CD4-positive, alpha-beta memory T cell (primary cell): ENCODE measurements at regions not wholly inside any gene's neighbourhood (a gene's known extent, or its start where the extent isn't known, plus 50 kb on each side); places are given as distances from the start of the nearest gene placed in this dataset.
"Not testable (repeated sequence)": the region's sequence is repeated elsewhere in the genome, so short reads cannot be mapped to it uniquely, and the experiment has no call there.

Source experiments
- CTCF ChIA-PET: fragments of 350-600 bp; sonication (Branson Sonifier 250); formaldehyde crosslinking; loops from one replicate; lab custom pipeline; 2021; ENCODE audit warnings: inconsistent platforms; ENCODE audit not compliant: partially characterized antibody; lab: Charles Lee
- POLR2A ChIA-PET: fragments of 350-600 bp; sonication (Branson Sonifier 250); formaldehyde crosslinking; loops from one replicate; lab custom pipeline; 2021; ENCODE audit not compliant: partially characterized antibody; lab: Charles Lee
- DNase-seq, 5 donors: peaks; one replicate each; pipeline versions ENCODE4 v3.0.0 to v3.0.0-alpha.2; 2020 to 2022; ENCODE audit warnings: mixed read lengths in 1 of 5
- H3K27ac ChIP-seq: one replicate; pipeline ENCODE4 v1.7.0; 2013; ENCODE audit warnings: low read depth, low read length
- H3K27me3 ChIP-seq: 2 replicates; pipeline ENCODE4 v1.7.0; 2013; ENCODE audit warnings: mild to moderate bottlenecking, low read length, moderate library complexity; ENCODE audit not compliant: insufficient read depth
- H3K36me3 ChIP-seq: 2 replicates; pipeline ENCODE4 v1.7.0; 2013; ENCODE audit warnings: mild to moderate bottlenecking, low read length, moderate library complexity; ENCODE audit not compliant: insufficient read depth
- H3K4me1 ChIP-seq: 2 replicates; pipeline ENCODE4 v1.7.0; 2013; ENCODE audit warnings: mild to moderate bottlenecking, low read length, moderate library complexity; ENCODE audit not compliant: insufficient read depth
- H3K4me3 ChIP-seq, 2 donors: one replicate each; pipeline ENCODE4 v1.7.0; 2013; ENCODE audit warnings: low read length in 2 of 2, mild to moderate bottlenecking in 1 of 2
- H3K9me3 ChIP-seq, 2 donors: one replicate each; pipeline ENCODE4 v1.7.0; 2013; ENCODE audit warnings: low read length in 2 of 2, control low read depth in 1 of 2; ENCODE audit not compliant: control insufficient read depth in 1 of 2
- H3K27ac Mint-ChIP-seq, 7 donors: one replicate each; pipeline ENCODE4 v1.8.0; 2020 to 2021; ENCODE audit warnings: mixed read lengths in 7 of 7, mild to moderate bottlenecking in 6 of 7, inconsistent platforms in 3 of 7, moderate library complexity in 3 of 7
- H3K27me3 Mint-ChIP-seq, 2 donors: one replicate each; pipeline ENCODE4 v1.8.0; 2020 to 2021; ENCODE audit warnings: mixed read lengths in 2 of 2
- H3K36me3 Mint-ChIP-seq, 2 donors: one replicate each; pipeline ENCODE4 v1.8.0; 2020 to 2021; ENCODE audit warnings: mixed read lengths in 2 of 2, inconsistent platforms in 1 of 2, mild to moderate bottlenecking in 1 of 2
- H3K4me1 Mint-ChIP-seq, 4 donors: one replicate each; pipeline ENCODE4 v1.8.0; 2020 to 2021; ENCODE audit warnings: mixed read lengths in 4 of 4, mild to moderate bottlenecking in 1 of 4
- H3K4me3 Mint-ChIP-seq, 8 donors: one replicate each; pipeline ENCODE4 v1.8.0; 2020 to 2021; ENCODE audit warnings: mixed read lengths in 8 of 8, mild to moderate bottlenecking in 7 of 8, moderate library complexity in 6 of 8, inconsistent platforms in 3 of 8
- H3K9me3 Mint-ChIP-seq, 8 donors: one replicate each; pipeline ENCODE4 v1.8.0; 2020 to 2021; ENCODE audit warnings: mixed read lengths in 8 of 8, mild to moderate bottlenecking in 5 of 8, inconsistent platforms in 3 of 8, moderate library complexity in 1 of 8
- intact Hi-C: fragments of 100-400 bp; cut with micrococcal nuclease; formaldehyde crosslinking; loops from one replicate; pipeline ENCODE4 v1.15.1; 2023

GRCh38 chr10:23866985-23867384 lies 342.0 kb upstream of the KIAA1217 start:
- H3K27me3 ChIP-seq, H3K9me3 Mint-ChIP-seq, H3K36me3 Mint-ChIP-seq, H3K4me1 Mint-ChIP-seq, H3K27ac ChIP-seq, CTCF ChIA-PET, intact Hi-C loops, DNase-seq, POLR2A ChIA-PET, H3K4me3 ChIP-seq, H3K9me3 ChIP-seq, H3K27ac Mint-ChIP-seq, H3K4me3 Mint-ChIP-seq, H3K27me3 Mint-ChIP-seq, H3K36me3 ChIP-seq, H3K4me1 ChIP-seq: not testable (repeated sequence)

DNA sequence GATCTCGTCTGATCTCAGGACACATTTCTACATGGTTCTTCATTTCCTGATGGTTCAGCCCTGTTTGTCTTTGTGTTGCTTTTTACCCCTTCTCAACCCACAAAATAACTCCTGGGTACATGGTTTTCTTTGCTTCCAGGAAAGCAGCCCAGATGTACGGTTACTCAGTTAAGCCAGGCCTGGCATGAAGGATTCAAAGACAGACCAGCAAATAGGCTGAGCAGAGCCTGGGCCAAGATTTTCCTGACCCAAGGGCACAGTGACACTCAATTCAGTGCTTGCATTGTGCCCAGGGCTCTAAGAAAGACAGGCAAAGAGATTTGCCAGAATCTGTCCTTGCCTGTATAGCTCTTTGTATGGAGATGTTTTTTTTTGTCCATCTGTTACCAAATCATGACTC lies 340.8 kb upstream of the KIAA1217 start:
- Mint-ChIP-seq H3K27ac (no peak overlapping the region), H3K4me1 (no peaks in the 10 kb centered on the region), H3K4me3 (no peak overlapping the region), H3K36me3 (no peaks in the 10 kb centered on the region), H3K27me3 (peaks cover 0 to 3% of the 10 kb centered on the region in 2 donors), H3K9me3 (peaks cover 0 to 3% (median 2%) of the 10 kb centered on the region in 8 donors)
- Histone ChIP-seq H3K4me1 (no peaks in the 10 kb centered on the region), H3K27ac (no peak overlapping the region), H3K9me3 (no peaks in the 10 kb centered on the region), H3K27me3 (no peaks in the 10 kb centered on the region), H3K4me3 (no peak overlapping the region), H3K36me3 (no peaks in the 10 kb centered on the region)
- ChIA-PET CTCF (no interaction called here), POLR2A (no interaction called here)
- intact Hi-C loops, result no loop called here
- no peak for DNase-seq

DNA sequence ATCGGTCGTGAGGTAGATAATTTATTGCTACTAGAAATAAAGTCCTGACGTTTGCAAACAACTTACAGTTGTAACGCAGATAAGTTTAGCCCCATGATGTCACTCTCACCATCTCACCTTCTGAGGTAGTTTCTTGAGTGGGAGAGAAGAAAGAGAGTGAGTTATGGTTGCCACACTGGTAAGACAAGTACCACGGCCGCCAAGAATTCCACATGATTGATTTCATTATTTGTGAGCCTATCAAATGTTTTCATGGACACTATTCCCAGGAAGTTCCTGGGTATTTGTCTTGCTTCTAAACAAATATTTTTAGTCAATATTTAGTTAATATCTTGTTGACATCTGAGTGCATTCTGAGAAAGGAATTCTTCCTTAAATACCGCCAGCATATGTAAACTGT lies 339.4 kb upstream of the KIAA1217 start:
- H3K27ac Mint-ChIP-seq, result no peak overlapping the region
- Histone ChIP-seq H3K27me3 (no peaks in the 10 kb centered on the region), H3K4me1 (no peaks in the 10 kb centered on the region), H3K36me3 (no peaks in the 10 kb centered on the region), H3K9me3 (no peaks in the 10 kb centered on the region), H3K27ac (no peak overlapping the region), H3K4me3 (no peak overlapping the region)
- peaks cover 0 to 3% (median 2%) of the 10 kb centered on the region in 8 donors for H3K9me3 Mint-ChIP-seq
- no peak overlapping the region for H3K4me3 Mint-ChIP-seq
- no peak for DNase-seq
- ChIA-PET POLR2A (no interaction called here), CTCF (no interaction called here)
- H3K27me3 Mint-ChIP-seq, result peaks cover 0 to 3% of the 10 kb centered on the region in 2 donors
- no peaks in the 10 kb centered on the region for H3K4me1 Mint-ChIP-seq
- H3K36me3 Mint-ChIP-seq, result no peaks in the 10 kb centered on the region
- intact Hi-C loops, result no loop called here

GRCh38 chr10:23869996-23870395 lies 338.9 kb upstream of the KIAA1217 start:
- peaks cover 0 to 3% of the 10 kb centered on the region in 2 donors for H3K27me3 Mint-ChIP-seq
- intact Hi-C loops, result no loop called here
- H3K27ac ChIP-seq, result no peak overlapping the region
- no peaks in the 10 kb centered on the region for H3K9me3 ChIP-seq
- no peaks in the 10 kb centered on the region for H3K27me3 ChIP-seq
- no peak for DNase-seq
- no peaks in the 10 kb centered on the region for H3K4me1 Mint-ChIP-seq
- H3K4me3 Mint-ChIP-seq, result no peak overlapping the region
- H3K9me3 Mint-ChIP-seq, result peaks cover 0 to 3% (median 2%) of the 10 kb centered on the region in 8 donors
- H3K4me1 ChIP-seq, result no peaks in the 10 kb centered on the region
- H3K4me3 ChIP-seq, result no peak overlapping the region
- no peaks in the 10 kb centered on the region for H3K36me3 ChIP-seq
- POLR2A ChIA-PET, result no interaction called here
- CTCF ChIA-PET, result no interaction called here
- no peak overlapping the region for H3K27ac Mint-ChIP-seq
- H3K36me3 Mint-ChIP-seq, result no peaks in the 10 kb centered on the region

DNA sequence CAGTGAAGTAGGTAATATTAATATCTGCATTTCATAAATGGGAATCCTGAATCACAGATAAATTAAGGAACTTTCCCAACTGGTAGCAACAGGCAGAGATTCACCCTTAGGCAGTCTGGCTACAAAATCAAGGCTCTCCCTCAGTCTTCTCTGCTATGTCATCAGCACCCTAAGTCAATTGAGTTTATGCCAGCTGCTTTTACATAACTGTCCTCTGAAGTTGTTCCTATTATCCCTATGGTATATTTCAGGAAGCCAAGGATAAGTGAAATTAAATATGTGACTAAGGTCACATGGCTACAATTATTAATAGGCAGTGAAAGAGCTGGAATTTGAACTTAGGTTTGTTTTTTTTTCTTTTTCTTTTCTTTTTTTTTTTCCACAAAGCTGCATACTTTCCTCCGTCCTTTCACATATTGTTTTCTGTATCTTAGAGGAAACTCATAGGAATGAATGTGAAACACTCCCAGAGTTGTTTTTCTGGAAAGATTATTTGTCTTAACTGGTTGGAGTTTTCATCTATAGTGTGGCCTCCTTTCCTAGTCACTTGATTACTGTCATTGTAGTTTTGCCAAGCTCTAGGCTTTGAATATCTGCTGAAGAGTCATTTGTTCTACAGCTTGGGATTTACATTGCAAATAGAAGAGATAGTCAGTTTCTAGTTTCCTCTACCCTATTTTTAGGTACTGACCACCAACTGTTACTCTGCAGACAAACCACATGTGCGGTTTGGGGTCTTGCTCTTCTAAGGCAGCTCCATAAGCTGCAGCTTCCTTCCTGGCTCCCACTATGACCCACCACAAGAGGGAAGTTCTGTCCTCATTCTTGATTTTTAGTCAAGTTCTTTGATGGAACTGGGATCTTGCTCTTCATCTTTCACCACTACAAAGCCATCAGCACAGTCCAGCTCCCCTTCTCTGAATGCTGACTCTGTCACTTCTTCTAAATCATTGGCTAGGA lies 338.0 kb upstream of the KIAA1217 start:
- no peaks in the 10 kb centered on the region for H3K4me1 Mint-ChIP-seq

DNA sequence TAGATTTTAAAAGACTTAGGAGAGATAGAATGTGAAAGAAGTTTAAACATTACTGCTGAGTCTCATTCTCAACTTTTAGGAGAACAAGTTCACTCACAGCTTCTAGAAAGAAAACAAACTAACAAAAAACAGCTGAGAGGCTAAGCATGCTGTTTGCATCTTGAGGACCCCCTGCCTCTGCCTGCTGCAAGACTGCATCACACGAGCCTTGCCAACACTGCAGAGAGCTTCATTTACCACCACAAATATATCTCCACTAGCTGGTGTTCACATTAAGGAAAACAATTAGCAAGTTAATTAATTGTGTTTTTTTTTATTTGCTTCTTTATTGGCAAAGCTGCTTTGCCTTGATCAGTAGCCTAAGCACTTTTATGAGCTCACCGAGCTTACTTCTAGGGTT lies 336.6 kb upstream of the KIAA1217 start:
- Histone ChIP-seq H3K4me1 (no peaks in the 10 kb centered on the region), H3K27ac (no peak overlapping the region), H3K9me3 (no peaks in the 10 kb centered on the region), H3K27me3 (no peaks in the 10 kb centered on the region), H3K36me3 (no peaks in the 10 kb centered on the region), H3K4me3 (no peak overlapping the region)
- POLR2A ChIA-PET, result no interaction called here
- Mint-ChIP-seq H3K36me3 (no peaks in the 10 kb centered on the region), H3K9me3 (peaks cover 0 to 3% (median 2%) of the 10 kb centered on the region in 8 donors), H3K4me3 (no peak overlapping the region), H3K27me3 (peaks cover 0 to 3% of the 10 kb centered on the region in 2 donors), H3K27ac (no peak overlapping the region), H3K4me1 (no peaks in the 10 kb centered on the region)
- DNase-seq, result no peak
- CTCF ChIA-PET, result interaction anchor here (1.0 kb wide), 1 partner anchor 15 kb away, joined by 3 read pairs; no protein-coding TSS in a partner anchor
- intact Hi-C loops, result no loop called here

More for the DNA sequence above, 338.0 kb upstream of the KIAA1217 start:
- no peaks in the 10 kb centered on the region for H3K36me3 ChIP-seq
- H3K9me3 ChIP-seq, result no peaks in the 10 kb centered on the region
- no peak overlapping the region for H3K4me3 Mint-ChIP-seq
- no peaks in the 10 kb centered on the region for H3K27me3 ChIP-seq
- ChIA-PET POLR2A (no interaction called here), CTCF (no interaction called here)
- intact Hi-C loops, result no loop called here
- no peak overlapping the region for H3K27ac ChIP-seq
- H3K9me3 Mint-ChIP-seq, result peaks cover 0 to 3% (median 2%) of the 10 kb centered on the region in 8 donors
- no peak overlapping the region for H3K4me3 ChIP-seq
- H3K36me3 Mint-ChIP-seq, result no peaks in the 10 kb centered on the region
- H3K27ac Mint-ChIP-seq, result no peak overlapping the region
- DNase-seq, result no peak
- H3K4me1 ChIP-seq, result no peaks in the 10 kb centered on the region
- peaks cover 0 to 3% of the 10 kb centered on the region in 2 donors for H3K27me3 Mint-ChIP-seq

- Histone ChIP-seq H3K9me3 (no peaks in the 10 kb centered on the region), H3K36me3 (no peaks in the 10 kb centered on the region), H3K4me3 (no peak overlapping the region), H3K27me3 (no peaks in the 10 kb centered on the region), H3K4me1 (no peaks in the 10 kb centered on the region), H3K27ac (no peak overlapping the region)
- Mint-ChIP-seq H3K27me3 (no peaks in the 10 kb centered on the region), H3K9me3 (peaks cover 0 to 2% (median 0%) of the 10 kb centered on the region in 8 donors), H3K4me1 (no peaks in the 10 kb centered on the region), H3K4me3 (no peak overlapping the region), H3K27ac (no peak overlapping the region), H3K36me3 (no peaks in the 10 kb centered on the region)
- ChIA-PET POLR2A (no interaction called here), CTCF (no interaction called here)
- no peak for DNase-seq
- intact Hi-C loops, result no loop called here
Measured at GRCh38 chr10:23877791-23878320, 331.1 kb upstream of the KIAA1217 start.
